Germinal center (tissue), 1 donor: ENCODE measurements at regions not wholly inside any gene's neighbourhood (a gene's known extent, or its start where the extent isn't known, plus 50 kb on each side); places are given as distances from the start of the nearest gene placed in this dataset.

Source experiments
- DNase-seq: peaks from one replicate; pipeline ENCODE4 v3.0.0; 2012; ENCODE audit warnings: mixed read lengths, low spot score

GRCh38 chr14:104291123-104292000 lies 153.0 kb downstream of the KIF26A start:
- DNase-seq: no peak

- no peak for DNase-seq
Observed at GRCh38 chr14:104292084-104292970, 153.9 kb downstream of the KIF26A start.

- no peak for DNase-seq
Observed at GRCh38 chr14:104293231-104293841, 154.9 kb downstream of the KIF26A start.

- DNase-seq: no peak
Observed at GRCh38 chr14:104293851-104294627, 155.7 kb downstream of the KIF26A start.

GRCh38 chr14:104294628-104294982 lies 156.2 kb downstream of the KIF26A start:
- no peak for DNase-seq

GRCh38 chr14:104294983-104295680 lies 156.7 kb downstream of the KIF26A start:
- DNase-seq: no peak

GRCh38 chr14:104295681-104296387 lies 157.4 kb downstream of the KIF26A start:
- DNase-seq: no peak

GRCh38 chr14:104296388-104297312 lies 158.3 kb downstream of the KIF26A start:
- no peak for DNase-seq

- no peak for DNase-seq
Observed at GRCh38 chr14:104297313-104297704, 158.9 kb downstream of the KIF26A start.

GRCh38 chr14:104297721-104298401 lies 159.5 kb downstream of the KIF26A start:
- no peak for DNase-seq

GRCh38 chr14:104298458-104298857 lies 160.1 kb downstream of the KIF26A start:
- no peak for DNase-seq

- DNase-seq: no peak
Observed at GRCh38 chr14:104299993-104300761, 161.8 kb downstream of the KIF26A start.

- no peak for DNase-seq
Observed at GRCh38 chr14:104301731-104302460, 163.5 kb downstream of the KIF26A start.

GRCh38 chr14:104302794-104303405 lies 164.5 kb downstream of the KIF26A start:
- no peak for DNase-seq

GRCh38 chr14:104303705-104304425 lies 165.5 kb downstream of the KIF26A start:
- DNase-seq: no peak
